ENCODE measurements at regions not wholly inside any gene's neighbourhood (a gene's known extent, or its start where the extent isn't known, plus 50 kb on each side); places are given as distances from the start of the nearest gene placed in this dataset.

GRCh38 chr11:55501014-55501413, 53.3 kb upstream of the OR4C15 start:
- DNase-seq, result no peak
- H3K27ac ChIP-seq, result no peak overlapping the region
- 89 to 93% methylated on average over 15 of the region's 15 CpGs for WGBS, 2 donors
- no peak overlapping the region for H3K4me3 ChIP-seq
- no peak for TF ChIP-seq POLR2AphosphoS5 (IDR thresholded peaks at IDR 0.05)
- no peak for TF ChIP-seq EP300 (IDR thresholded peaks at IDR 0.05)
- TF ChIP-seq, protein P1, sequence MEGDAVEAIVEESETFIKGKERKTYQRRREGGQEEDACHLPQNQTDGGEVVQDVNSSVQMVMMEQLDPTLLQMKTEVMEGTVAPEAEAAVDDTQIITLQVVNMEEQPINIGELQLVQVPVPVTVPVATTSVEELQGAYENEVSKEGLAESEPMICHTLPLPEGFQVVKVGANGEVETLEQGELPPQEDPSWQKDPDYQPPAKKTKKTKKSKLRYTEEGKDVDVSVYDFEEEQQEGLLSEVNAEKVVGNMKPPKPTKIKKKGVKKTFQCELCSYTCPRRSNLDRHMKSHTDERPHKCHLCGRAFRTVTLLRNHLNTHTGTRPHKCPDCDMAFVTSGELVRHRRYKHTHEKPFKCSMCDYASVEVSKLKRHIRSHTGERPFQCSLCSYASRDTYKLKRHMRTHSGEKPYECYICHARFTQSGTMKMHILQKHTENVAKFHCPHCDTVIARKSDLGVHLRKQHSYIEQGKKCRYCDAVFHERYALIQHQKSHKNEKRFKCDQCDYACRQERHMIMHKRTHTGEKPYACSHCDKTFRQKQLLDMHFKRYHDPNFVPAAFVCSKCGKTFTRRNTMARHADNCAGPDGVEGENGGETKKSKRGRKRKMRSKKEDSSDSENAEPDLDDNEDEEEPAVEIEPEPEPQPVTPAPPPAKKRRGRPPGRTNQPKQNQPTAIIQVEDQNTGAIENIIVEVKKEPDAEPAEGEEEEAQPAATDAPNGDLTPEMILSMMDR (IDR thresholded peaks at IDR 0.05), result no peak
- TF ChIP-seq POLR2A (IDR thresholded peaks at IDR 0.05), result no peak
- intact Hi-C loops (cut with DNase I), result no loop called here
- H3K9me3 ChIP-seq, result peaks cover 0 to 21% (median 0%) of the 10 kb centered on the region in 4 donors
- no peaks in the 10 kb centered on the region for H3K36me3 ChIP-seq
- no peaks in the 10 kb centered on the region for H3K27me3 ChIP-seq
- no peaks in the 10 kb centered on the region for H3K4me1 ChIP-seq

- intact Hi-C loops (cut with DNase I), result no loop called here
- Histone ChIP-seq H3K4me3 (no peak overlapping the region), H3K4me1 (no peaks in the 10 kb centered on the region), H3K27ac (no peak overlapping the region), H3K36me3 (no peaks in the 10 kb centered on the region), H3K9me3 (peaks cover 0 to 12% (median 0%) of the 10 kb centered on the region in 4 donors), H3K27me3 (no peaks in the 10 kb centered on the region)
- 69 to 77% methylated on average over 3 of the region's 3 CpGs for WGBS, 2 donors
- TF ChIP-seq, protein P1 (IDR thresholded peaks at IDR 0.05), result no peak
- TF ChIP-seq POLR2A (IDR thresholded peaks at IDR 0.05) (no peak), EP300 (IDR thresholded peaks at IDR 0.05) (no peak), POLR2AphosphoS5 (IDR thresholded peaks at IDR 0.05) (no peak)
- no peak for DNase-seq
Observed at GRCh38 chr11:55503449-55503848, 50.8 kb upstream of the OR4C15 start.

Measured in sigmoid colon (tissue), 6 donors.